Activated naive CD4-positive, alpha-beta T cell treated with anti-CD3 and anti-CD28 coated beads, Interleukin-2, amount 10 ng/mL, durations not matched to agents 7 days and 5 days (primary cell): ENCODE measurements at regions not wholly inside any gene's neighbourhood (a gene's known extent, or its start where the extent isn't known, plus 50 kb on each side); places are given as distances from the start of the nearest gene placed in this dataset.

Experiments used
- CTCF ChIA-PET: fragments of 350-600 bp; sonication (Branson Sonifier 250); formaldehyde crosslinking; loops from one replicate; lab custom pipeline; 2021; ENCODE audit warnings: antibody characterized with exemption; lab: Charles Lee
- DNase-seq: peaks from one replicate; pipeline ENCODE4 v3.0.0-alpha.2; 2020
- H3K27ac Mint-ChIP-seq: one replicate; pipeline ENCODE4 v1.8.0; 2021; ENCODE audit warnings: mild to moderate bottlenecking, moderate library complexity, mixed read lengths
- H3K27me3 Mint-ChIP-seq: one replicate; pipeline ENCODE4 v1.8.0; 2021; ENCODE audit warnings: mild to moderate bottlenecking, mixed read lengths
- H3K36me3 Mint-ChIP-seq: one replicate; pipeline ENCODE4 v1.8.0; 2021; ENCODE audit warnings: mixed read lengths
- H3K4me1 Mint-ChIP-seq: one replicate; pipeline ENCODE4 v1.8.0; 2021; ENCODE audit warnings: mixed read lengths
- H3K4me3 Mint-ChIP-seq: one replicate; pipeline ENCODE4 v1.8.0; 2021; ENCODE audit warnings: mild to moderate bottlenecking, moderate library complexity, mixed read lengths
- H3K9me3 Mint-ChIP-seq: one replicate; pipeline ENCODE4 v1.8.0; 2021; ENCODE audit warnings: mixed read lengths

DNA sequence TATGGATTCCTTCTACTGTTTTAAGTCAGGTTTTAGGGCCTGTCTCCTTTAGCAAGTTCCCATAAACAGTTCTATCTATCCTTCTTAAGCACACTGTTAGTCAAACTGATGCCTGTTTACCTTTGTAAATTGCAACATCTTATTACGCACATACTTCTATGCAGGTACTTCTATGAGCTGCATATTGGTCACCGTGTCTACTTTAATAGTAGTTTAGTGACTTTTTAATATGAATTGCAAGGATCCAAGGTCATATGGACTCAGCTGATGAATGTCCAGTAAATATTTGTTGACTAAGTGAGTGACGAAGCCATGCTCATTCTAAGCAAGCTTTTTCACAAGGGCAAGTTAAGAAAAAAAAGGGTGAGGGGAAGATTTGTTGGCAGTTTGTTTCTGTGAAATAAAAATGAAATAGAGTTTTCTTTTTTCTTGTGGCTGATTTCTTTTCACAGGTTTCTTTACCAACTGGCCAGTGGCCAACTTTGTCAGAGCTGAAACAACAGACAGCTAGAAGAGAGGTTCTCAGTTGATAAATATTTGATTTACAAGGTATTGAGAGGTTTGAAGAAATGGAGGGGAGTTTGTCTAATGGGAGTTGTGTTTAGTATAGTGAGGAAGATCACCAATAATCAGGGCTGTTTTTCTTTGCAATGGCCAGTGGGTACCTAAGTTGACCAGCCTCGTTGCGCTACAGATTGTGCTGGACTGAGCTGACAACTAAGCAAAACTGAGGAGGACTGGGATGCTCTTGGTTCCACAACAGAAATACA lies 141.1 kb downstream of the SLC15A5 start:
- Mint-ChIP-seq H3K36me3 (no peaks in the 10 kb centered on the region), H3K27ac (no peak overlapping the region), H3K9me3 (peaks cover 19% of the 10 kb centered on the region), H3K4me1 (no peaks in the 10 kb centered on the region), H3K4me3 (no peak overlapping the region), H3K27me3 (no peaks in the 10 kb centered on the region)
- CTCF ChIA-PET = no interaction called here
- no peak for DNase-seq

DNA sequence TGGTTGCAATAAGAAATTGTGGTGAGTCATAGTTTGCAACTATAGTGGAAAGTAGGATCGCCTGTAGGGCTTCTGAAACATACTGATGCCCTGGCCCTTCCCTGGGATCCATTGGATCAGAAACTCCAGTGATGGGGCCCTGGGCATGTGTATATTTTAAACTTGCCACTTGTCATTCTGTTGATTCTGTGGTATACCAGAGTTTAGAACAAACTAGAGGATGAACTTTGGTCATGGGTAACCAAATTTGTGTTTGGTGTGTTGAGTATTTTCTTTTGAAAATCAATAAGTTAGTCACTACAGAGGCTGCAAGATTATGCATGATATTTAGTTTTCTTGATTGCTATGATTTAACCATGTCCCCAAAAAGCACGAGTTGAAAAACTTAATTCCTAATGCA lies 142.2 kb downstream of the SLC15A5 start:
- H3K9me3 Mint-ChIP-seq = peaks cover 20% of the 10 kb centered on the region
- H3K36me3 Mint-ChIP-seq = no peaks in the 10 kb centered on the region
- H3K4me3 Mint-ChIP-seq = no peak overlapping the region
- no peaks in the 10 kb centered on the region for H3K27me3 Mint-ChIP-seq
- CTCF ChIA-PET = no interaction called here
- H3K4me1 Mint-ChIP-seq = no peaks in the 10 kb centered on the region
- DNase-seq = no peak
- H3K27ac Mint-ChIP-seq = no peak overlapping the region

DNA sequence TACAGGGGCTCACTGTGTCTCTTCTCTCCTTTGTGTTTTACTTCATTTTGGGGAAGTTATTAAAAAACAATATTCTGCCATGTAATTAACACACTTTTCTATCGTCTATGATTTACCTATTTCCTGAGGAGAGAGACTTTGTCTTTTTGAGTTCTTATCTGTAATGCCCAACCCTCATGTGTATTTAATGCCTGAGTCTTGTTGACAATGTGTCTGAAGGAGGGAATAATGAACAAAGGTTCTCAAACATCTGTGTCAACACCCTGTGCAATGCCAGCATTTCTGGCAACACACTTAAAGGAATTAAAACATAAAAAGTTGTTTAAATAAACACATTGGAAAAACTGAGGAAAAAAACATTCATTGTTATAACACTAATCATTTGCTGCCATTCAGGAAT lies 147.1 kb downstream of the SLC15A5 start:
- Mint-ChIP-seq H3K27me3 (no peaks in the 10 kb centered on the region), H3K9me3 (peaks cover 24% of the 10 kb centered on the region), H3K36me3 (no peaks in the 10 kb centered on the region), H3K4me1 (no peaks in the 10 kb centered on the region), H3K27ac (no peak overlapping the region), H3K4me3 (no peak overlapping the region)
- no peak for DNase-seq
- CTCF ChIA-PET = no interaction called here

DNA sequence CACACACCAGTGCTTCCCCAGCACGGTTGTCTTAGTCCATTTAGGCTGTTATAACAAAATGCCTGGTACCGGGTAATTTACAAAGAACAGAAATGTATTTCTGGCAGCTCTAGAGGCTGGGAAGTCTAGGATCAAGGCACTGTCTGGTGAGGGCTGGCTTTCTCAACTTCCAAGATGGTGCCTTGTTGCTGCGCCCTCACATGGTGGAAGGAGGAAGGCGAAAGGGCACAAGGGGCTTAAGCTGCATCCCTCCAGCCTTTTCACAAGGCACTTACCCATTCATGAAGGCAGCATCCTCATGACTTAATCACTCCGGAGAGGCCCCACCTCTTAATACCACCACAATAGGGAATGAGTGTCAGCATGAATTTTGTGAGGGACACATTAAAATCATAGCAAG lies 155.5 kb downstream of the SLC15A5 start:
- H3K4me3 Mint-ChIP-seq = no peak overlapping the region
- CTCF ChIA-PET = no interaction called here
- H3K4me1 Mint-ChIP-seq = no peaks in the 10 kb centered on the region
- H3K27ac Mint-ChIP-seq = no peak overlapping the region
- no peaks in the 10 kb centered on the region for H3K27me3 Mint-ChIP-seq
- H3K36me3 Mint-ChIP-seq = no peaks in the 10 kb centered on the region
- H3K9me3 Mint-ChIP-seq = peaks cover 2% of the 10 kb centered on the region
- DNase-seq = no peak

DNA sequence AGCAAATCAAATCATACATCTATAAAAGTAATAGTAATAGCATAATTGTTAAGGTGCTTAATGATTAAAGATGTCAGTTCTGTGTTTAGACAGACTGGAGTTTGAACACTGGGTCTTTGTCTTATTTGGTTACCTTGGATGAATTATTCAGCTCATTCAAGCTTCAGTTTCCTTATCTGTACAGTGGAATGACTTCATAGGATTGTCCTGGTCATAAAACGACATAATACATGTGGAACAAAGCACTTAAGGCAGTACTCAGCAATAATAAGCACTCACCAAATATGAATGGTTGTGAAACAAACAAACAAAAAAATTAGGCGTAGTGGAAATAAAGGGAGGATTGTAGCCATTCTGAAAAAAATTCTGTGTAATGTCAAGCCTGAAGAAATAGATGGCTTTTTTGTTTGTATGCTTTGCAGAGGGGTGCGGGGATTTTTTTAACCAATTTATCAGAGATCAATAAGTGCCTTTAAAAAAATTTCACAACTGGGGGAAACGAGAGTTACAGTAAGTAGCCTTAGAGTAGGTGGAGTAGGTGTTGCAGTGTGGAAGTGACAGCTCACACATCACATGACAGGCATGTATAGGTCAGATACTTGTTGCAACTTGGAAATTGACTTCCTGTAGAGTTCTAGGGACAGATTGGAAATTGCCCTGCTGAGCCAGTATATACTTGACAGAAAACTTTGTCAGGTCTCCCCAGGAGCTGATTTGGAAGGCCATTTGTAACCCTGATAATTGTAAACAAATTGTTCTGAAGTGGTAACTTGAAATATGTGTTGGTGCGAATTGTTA lies 157.7 kb downstream of the SLC15A5 start:
- H3K36me3 Mint-ChIP-seq = no peaks in the 10 kb centered on the region
- CTCF ChIA-PET = no interaction called here
- no peak overlapping the region for H3K4me3 Mint-ChIP-seq
- no peak for DNase-seq
- no peaks in the 10 kb centered on the region for H3K9me3 Mint-ChIP-seq
- no peaks in the 10 kb centered on the region for H3K4me1 Mint-ChIP-seq
- H3K27me3 Mint-ChIP-seq = no peaks in the 10 kb centered on the region
- H3K27ac Mint-ChIP-seq = no peak overlapping the region

DNA sequence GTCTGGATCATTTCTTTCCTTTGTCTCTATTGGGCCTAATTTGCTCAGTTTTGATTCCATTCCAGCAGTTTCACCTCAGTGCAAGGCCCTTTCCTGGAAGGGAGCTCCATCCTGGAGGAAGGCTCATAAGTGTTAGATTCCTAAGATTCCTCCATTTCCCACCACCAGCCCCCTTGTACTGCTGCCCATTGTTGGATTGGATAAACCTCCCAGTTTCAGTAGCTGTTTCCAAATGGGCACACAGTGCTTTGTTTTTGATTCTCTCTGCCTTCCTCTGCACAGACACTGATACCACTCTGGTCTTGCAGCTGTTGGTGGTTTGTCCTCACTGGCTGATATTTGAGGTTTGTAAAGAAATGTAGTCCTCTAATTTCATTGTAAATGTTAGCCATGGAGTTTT lies 158.9 kb downstream of the SLC15A5 start:
- CTCF ChIA-PET = no interaction called here
- Mint-ChIP-seq H3K9me3 (no peaks in the 10 kb centered on the region), H3K4me1 (no peaks in the 10 kb centered on the region), H3K36me3 (no peaks in the 10 kb centered on the region), H3K4me3 (no peak overlapping the region), H3K27me3 (no peaks in the 10 kb centered on the region), H3K27ac (no peak overlapping the region)
- no peak for DNase-seq

DNA sequence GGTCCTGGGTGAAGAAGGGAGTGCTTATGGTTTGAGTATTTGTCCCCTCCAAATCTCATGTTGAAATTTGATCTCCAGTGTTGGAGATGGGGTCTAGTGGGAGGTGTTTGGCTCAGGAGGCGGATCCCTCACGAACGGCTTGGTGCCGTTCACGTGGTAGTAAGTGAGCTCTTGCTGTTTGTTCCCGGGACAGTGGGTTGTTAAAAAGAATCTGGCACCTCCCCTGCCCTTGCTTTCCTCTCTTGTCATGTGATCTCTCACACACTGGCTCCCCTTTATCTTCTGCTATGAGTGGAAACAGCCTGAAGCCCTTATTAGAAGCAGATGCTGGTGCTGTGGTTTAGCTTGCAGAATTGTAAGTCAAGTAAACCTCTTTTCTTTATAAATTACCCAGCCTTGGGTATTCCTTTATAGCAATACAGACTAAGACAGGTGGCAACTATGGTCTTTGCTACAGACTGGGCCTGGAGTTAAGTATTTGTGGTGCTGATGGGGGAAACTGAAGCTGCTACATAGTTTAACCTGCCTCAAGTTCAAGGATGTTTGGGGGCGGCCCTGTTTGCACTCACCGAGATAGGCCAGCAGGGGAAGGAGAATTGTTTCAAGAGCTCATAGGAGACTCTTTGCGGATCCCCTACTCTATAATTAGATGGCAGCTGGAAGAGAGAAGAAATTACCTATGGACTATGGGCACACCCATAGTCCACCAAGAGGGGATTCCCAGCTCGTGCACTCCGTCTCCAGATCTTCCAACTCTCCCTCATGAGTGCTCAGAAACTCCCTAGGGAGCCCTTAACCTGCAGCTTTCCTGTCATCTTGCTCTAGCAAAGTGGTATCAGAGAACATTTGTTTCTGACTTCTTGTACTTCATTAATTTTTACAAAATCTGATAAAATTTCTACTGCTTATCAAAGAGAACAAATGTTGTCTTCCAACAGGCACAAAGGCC lies 164.6 kb downstream of the SLC15A5 start:
- CTCF ChIA-PET = no interaction called here
- DNase-seq = no peak
- no peaks in the 10 kb centered on the region for H3K27me3 Mint-ChIP-seq

DNA sequence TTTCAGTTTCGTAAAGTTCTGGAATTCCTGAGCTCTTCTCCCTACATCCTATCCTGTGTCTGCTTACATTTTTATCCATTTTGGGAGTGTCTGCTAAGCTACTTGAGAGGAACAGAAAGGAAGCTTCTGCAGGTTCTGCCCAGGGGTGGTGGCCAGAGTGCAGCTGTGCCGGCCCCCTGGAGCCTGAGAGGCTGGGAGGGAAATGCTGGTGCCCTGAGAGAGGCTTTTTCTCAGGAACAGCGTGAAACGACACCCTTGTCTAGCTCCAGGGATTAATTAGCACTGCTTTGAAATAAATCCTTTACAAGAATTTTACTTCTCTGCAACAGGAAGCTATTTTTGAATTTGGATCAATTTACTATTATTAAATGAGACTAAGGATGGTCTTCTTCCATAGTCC lies 165.4 kb downstream of the SLC15A5 start:
- no peaks in the 10 kb centered on the region for H3K36me3 Mint-ChIP-seq
- H3K9me3 Mint-ChIP-seq = no peaks in the 10 kb centered on the region
- DNase-seq = no peak
- no peaks in the 10 kb centered on the region for H3K4me1 Mint-ChIP-seq
- CTCF ChIA-PET = no interaction called here
- H3K27me3 Mint-ChIP-seq = no peaks in the 10 kb centered on the region
- no peak overlapping the region for H3K27ac Mint-ChIP-seq
- H3K4me3 Mint-ChIP-seq = no peak overlapping the region

More for the DNA sequence above, 164.6 kb downstream of the SLC15A5 start:
- no peaks in the 10 kb centered on the region for H3K36me3 Mint-ChIP-seq
- H3K9me3 Mint-ChIP-seq = no peaks in the 10 kb centered on the region
- H3K4me1 Mint-ChIP-seq = no peaks in the 10 kb centered on the region
- H3K27ac Mint-ChIP-seq = no peak overlapping the region
- H3K4me3 Mint-ChIP-seq = no peak overlapping the region

DNA sequence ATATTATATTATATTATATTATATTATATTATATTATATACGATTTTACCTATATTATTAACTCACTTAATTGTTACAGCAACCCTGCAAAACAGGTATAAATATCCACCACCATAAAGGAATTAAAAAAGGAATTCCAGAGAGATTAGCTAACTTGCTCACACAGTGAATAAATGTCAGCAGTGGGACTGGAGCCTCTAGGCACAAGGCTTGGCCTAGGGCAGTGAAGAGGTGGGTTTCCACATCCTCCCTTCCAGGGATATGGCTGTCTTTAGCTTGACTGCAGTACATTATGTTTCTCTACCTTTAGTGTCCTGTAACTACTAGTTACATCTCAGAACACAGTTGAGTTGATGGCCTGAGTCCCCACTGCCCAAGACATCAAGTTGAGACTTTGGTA lies 166.9 kb downstream of the SLC15A5 start:
- H3K36me3 Mint-ChIP-seq = no peaks in the 10 kb centered on the region

DNA sequence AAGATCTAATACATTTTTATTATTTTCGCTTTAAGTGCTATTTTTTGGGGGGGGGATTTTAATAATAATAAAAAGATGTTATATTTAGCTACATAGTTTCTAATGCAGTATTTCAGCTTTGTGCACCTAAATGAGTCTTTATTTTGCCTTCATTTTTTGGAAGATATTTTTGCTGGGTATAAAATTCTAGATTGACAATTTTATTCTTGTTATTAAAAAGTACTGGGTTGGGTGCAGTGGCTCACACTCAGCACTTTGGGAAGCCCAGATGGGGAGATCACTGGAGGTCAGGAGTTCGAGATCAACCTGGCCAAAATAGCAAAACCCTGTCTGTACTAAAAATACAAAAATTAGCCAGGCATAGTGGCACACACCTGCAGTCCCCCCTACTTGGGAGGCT lies 173.6 kb downstream of the SLC15A5 start:
- no peak overlapping the region for H3K4me3 Mint-ChIP-seq

More for the DNA sequence above, 166.9 kb downstream of the SLC15A5 start:
- Mint-ChIP-seq H3K4me1 (no peaks in the 10 kb centered on the region), H3K27ac (no peak overlapping the region), H3K4me3 (no peak overlapping the region), H3K9me3 (peaks cover 5% of the 10 kb centered on the region), H3K27me3 (no peaks in the 10 kb centered on the region)
- CTCF ChIA-PET = no interaction called here
- no peak for DNase-seq

DNA sequence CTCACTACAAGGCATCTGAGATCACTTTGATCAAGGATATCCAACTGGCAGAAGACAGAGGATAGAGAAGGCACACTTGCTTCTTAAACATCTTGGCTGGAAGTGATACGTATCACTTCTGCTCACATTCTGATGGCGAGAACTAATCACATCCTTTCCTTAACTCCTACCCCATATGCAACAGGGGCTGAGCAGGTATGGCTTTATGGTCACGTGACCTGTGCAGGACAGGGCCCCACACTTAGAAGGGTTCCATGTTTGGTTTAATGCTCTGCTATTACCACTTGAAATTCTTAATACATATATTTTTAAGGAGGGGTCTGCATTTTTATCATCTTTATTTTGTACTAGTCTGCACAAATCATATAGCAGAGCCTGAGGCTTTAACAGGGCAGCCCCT lies 177.3 kb downstream of the SLC15A5 start:
- CTCF ChIA-PET = no interaction called here
- Mint-ChIP-seq H3K36me3 (no peaks in the 10 kb centered on the region), H3K4me3 (no peak overlapping the region), H3K4me1 (no peaks in the 10 kb centered on the region), H3K27ac (no peak overlapping the region), H3K9me3 (peaks cover 7% of the 10 kb centered on the region), H3K27me3 (no peaks in the 10 kb centered on the region)
- DNase-seq = no peak

More for the DNA sequence above, 173.6 kb downstream of the SLC15A5 start:
- Mint-ChIP-seq H3K9me3 (peaks cover 12% of the 10 kb centered on the region), H3K27me3 (no peaks in the 10 kb centered on the region), H3K4me1 (no peaks in the 10 kb centered on the region), H3K36me3 (no peaks in the 10 kb centered on the region), H3K27ac (no peak overlapping the region)
- CTCF ChIA-PET = no interaction called here
- no peak for DNase-seq

DNA sequence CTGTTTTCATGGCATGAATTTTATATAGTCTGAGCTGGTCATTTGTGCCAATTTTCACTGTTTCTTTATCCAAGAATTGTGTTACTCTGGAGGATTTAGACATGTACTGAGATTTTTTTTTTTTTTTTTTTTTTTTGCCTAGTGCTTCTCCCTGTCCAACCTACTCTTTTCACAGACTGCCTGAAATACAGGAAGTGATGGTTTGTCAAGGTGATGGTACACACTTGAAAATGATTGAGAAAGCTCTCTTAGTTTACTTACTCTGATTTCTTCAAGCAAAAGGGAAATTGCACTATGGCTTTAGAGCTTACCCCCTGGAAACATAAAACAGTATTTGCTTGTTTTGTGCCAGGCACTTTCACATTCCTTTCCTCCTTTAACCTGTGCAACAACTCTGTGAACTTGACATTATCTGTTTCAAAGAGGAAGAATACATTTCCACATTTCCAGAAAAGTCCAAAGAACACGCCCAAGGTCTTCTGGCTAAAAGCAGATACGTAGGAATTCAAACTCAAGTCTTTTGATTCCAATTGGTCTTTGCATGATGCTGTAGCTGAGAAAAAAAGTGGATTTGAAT lies 181.1 kb downstream of the SLC15A5 start:
- DNase-seq = no peak
- CTCF ChIA-PET = interaction anchor here (0.7 kb wide), 1 partner anchor 1458 kb away, joined by 3 read pairs; no protein-coding TSS in a partner anchor
- Mint-ChIP-seq H3K4me1 (no peaks in the 10 kb centered on the region), H3K27ac (no peak overlapping the region), H3K27me3 (no peaks in the 10 kb centered on the region), H3K36me3 (no peaks in the 10 kb centered on the region), H3K4me3 (no peak overlapping the region), H3K9me3 (peaks cover under 1% of the 10 kb centered on the region)

DNA sequence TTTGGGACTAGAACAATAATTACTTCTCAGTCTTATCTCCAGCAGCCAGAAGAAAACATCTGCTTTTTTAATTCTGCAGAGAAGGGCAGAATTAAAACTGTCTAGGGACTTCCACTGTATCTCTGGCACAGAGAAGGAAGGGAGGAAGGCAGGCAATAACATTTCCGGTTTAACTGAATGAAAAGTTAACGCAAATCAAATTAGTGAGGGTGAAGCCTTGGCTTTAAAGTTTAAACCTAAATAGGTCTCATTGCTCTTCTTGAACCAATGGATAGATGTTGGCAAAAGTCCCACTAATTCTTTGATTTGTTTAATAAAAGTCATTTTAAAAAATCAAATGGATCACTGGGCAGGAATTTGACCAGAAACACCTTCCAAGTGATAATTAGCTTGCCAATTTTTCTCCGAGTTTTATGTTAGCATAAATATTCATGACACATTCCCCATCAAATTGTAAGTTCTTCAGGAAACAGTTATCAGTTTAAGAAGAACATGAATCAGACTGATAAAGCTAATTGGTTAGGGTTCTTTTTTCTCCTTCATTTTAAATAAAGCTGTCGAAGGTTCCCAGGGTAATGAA lies 181.9 kb downstream of the SLC15A5 start:
- H3K4me3 Mint-ChIP-seq = no peak overlapping the region
- H3K9me3 Mint-ChIP-seq = peaks cover 4% of the 10 kb centered on the region
- H3K27ac Mint-ChIP-seq = no peak overlapping the region
- H3K4me1 Mint-ChIP-seq = no peaks in the 10 kb centered on the region
- CTCF ChIA-PET = interaction anchor here (0.5 to 0.7 kb wide), 2 partner anchors 1183 to 1459 kb away, joined by 3 read pairs; no protein-coding TSS in a partner anchor
- no peaks in the 10 kb centered on the region for H3K27me3 Mint-ChIP-seq
- DNase-seq = no peak
- no peaks in the 10 kb centered on the region for H3K36me3 Mint-ChIP-seq
